ENCODE measurements at regions not wholly inside any gene's neighbourhood (a gene's known extent, or its start where the extent isn't known, plus 50 kb on each side); places are given as distances from the start of the nearest gene placed in this dataset.

- no peaks in the 10 kb centered on the region for H3K4me1 ChIP-seq
- H3K27ac ChIP-seq, result no peak overlapping the region
- DNase-seq, result no peak
- no peaks in the 10 kb centered on the region for H3K9me3 ChIP-seq
- WGBS, 2 donors (ENCODE audit: low coverage in 1 of 2), result 45 to 54% methylated on average over 2 of the region's 2 CpGs
- no peaks in the 10 kb centered on the region for H3K27me3 ChIP-seq
- no peaks in the 10 kb centered on the region for H3K36me3 ChIP-seq
- intact Hi-C loops (cut with DNase I; ENCODE audit: low total_unique reads) (no loop called here), in situ Hi-C loops (cut with MboI; ENCODE audit: low pct_ligation_motif_present in 1 of 4, low pct_unique_long_range_greater_than_20kb in 1 of 4, low sequenced_read_pairs in 3 of 4) (no loop called here)
- H3K4me3 ChIP-seq, result no peak overlapping the region
- TF ChIP-seq CTCF (IDR thresholded peaks at IDR 0.05) (no peak), POLR2A (IDR thresholded peaks at IDR 0.05) (no peak), EP300 (IDR thresholded peaks at IDR 0.05; ENCODE audit: low read depth) (no peak), POLR2AphosphoS5 (IDR thresholded peaks at IDR 0.05) (no peak)
Observed at GRCh38 chr16:64362193-64362592, 759.7 kb downstream of the CDH11 start.

GRCh38 chr16:64361753-64362152, 760.1 kb downstream of the CDH11 start:
- intact Hi-C loops (cut with DNase I; ENCODE audit: low total_unique reads), result no loop called here

DNA sequence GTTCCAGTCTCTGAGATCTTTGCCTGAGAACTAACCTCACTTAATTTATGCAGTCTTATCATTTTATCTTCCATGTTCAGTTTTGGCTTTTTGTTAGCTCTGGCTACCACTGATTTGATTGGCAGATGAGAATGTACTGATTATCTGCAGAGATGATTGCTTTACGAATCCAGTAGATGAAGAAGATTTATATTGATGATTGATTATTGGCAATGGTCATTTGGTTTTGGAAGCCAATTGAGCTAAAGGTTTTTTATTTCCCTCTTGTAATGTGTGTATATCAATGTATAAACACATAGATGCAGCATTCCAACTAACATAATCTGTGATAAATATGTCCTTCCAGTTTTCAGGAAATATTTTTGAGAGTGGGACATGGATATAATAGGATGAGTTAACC, 763.6 kb downstream of the CDH11 start:
- Histone ChIP-seq H3K4me3 (no peak overlapping the region), H3K9me3 (no peaks in the 10 kb centered on the region), H3K27ac (no peak overlapping the region), H3K4me1 (no peaks in the 10 kb centered on the region), H3K36me3 (no peaks in the 10 kb centered on the region), H3K27me3 (no peaks in the 10 kb centered on the region)
- TF ChIP-seq CTCF (IDR thresholded peaks at IDR 0.05) (no peak), POLR2A (IDR thresholded peaks at IDR 0.05) (no peak), POLR2AphosphoS5 (IDR thresholded peaks at IDR 0.05) (no peak), EP300 (IDR thresholded peaks at IDR 0.05; ENCODE audit: low read depth) (no peak)
- intact Hi-C loops (cut with DNase I; ENCODE audit: low total_unique reads), result no loop called here
- in situ Hi-C loops (cut with MboI; ENCODE audit: low pct_ligation_motif_present in 1 of 4, low pct_unique_long_range_greater_than_20kb in 1 of 4, low sequenced_read_pairs in 3 of 4), result no loop called here
- DNase-seq, result no peak
- WGBS, 2 donors (ENCODE audit: low coverage in 1 of 2), result 81 to 83% methylated on average over 1 of the region's 1 CpG

More at GRCh38 chr16:64361753-64362152, 760.1 kb downstream of the CDH11 start:
- no peak overlapping the region for H3K27ac ChIP-seq
- no peak for DNase-seq
- H3K4me3 ChIP-seq, result no peak overlapping the region
- TF ChIP-seq POLR2A (IDR thresholded peaks at IDR 0.05) (no peak), EP300 (IDR thresholded peaks at IDR 0.05; ENCODE audit: low read depth) (no peak), POLR2AphosphoS5 (IDR thresholded peaks at IDR 0.05) (no peak), CTCF (IDR thresholded peaks at IDR 0.05) (no peak)
- no peaks in the 10 kb centered on the region for H3K9me3 ChIP-seq
- WGBS, 2 donors (ENCODE audit: low coverage in 1 of 2), result 64 to 66% methylated on average over 2 of the region's 2 CpGs
- H3K27me3 ChIP-seq, result no peaks in the 10 kb centered on the region
- no peaks in the 10 kb centered on the region for H3K4me1 ChIP-seq
- no peaks in the 10 kb centered on the region for H3K36me3 ChIP-seq
- in situ Hi-C loops (cut with MboI; ENCODE audit: low pct_ligation_motif_present in 1 of 4, low pct_unique_long_range_greater_than_20kb in 1 of 4, low sequenced_read_pairs in 3 of 4), result no loop called here

- TF ChIP-seq EP300 (IDR thresholded peaks at IDR 0.05; ENCODE audit: low read depth) (no peak), POLR2AphosphoS5 (IDR thresholded peaks at IDR 0.05) (no peak), CTCF (IDR thresholded peaks at IDR 0.05) (no peak), POLR2A (IDR thresholded peaks at IDR 0.05) (no peak)
- in situ Hi-C loops (cut with MboI; ENCODE audit: low pct_ligation_motif_present in 1 of 4, low pct_unique_long_range_greater_than_20kb in 1 of 4, low sequenced_read_pairs in 3 of 4), result no loop called here
- intact Hi-C loops (cut with DNase I; ENCODE audit: low total_unique reads), result no loop called here
- H3K4me3 ChIP-seq, result no peak overlapping the region
- 72 to 86% methylated on average over 1 of the region's 1 CpG for WGBS, 2 donors (ENCODE audit: low coverage in 1 of 2)
- H3K27me3 ChIP-seq, result no peaks in the 10 kb centered on the region
- DNase-seq, result no peak
- no peaks in the 10 kb centered on the region for H3K36me3 ChIP-seq
- H3K9me3 ChIP-seq, result no peaks in the 10 kb centered on the region
- H3K27ac ChIP-seq, result no peak overlapping the region
- H3K4me1 ChIP-seq, result no peaks in the 10 kb centered on the region
Observed at GRCh38 chr16:64356267-64356666, 765.6 kb downstream of the CDH11 start.

Data from transverse colon (tissue), 4 donors.